GM19240 (cell line): ENCODE measurements at regions not wholly inside any gene's neighbourhood (a gene's known extent, or its start where the extent isn't known, plus 50 kb on each side); places are given as distances from the start of the nearest gene placed in this dataset.

Source experiments
- DNase-seq: peaks from one replicate; pipeline ENCODE4 v3.0.0; 2011; ENCODE audit warnings: low spot score; ENCODE audit not compliant: insufficient read length

DNA sequence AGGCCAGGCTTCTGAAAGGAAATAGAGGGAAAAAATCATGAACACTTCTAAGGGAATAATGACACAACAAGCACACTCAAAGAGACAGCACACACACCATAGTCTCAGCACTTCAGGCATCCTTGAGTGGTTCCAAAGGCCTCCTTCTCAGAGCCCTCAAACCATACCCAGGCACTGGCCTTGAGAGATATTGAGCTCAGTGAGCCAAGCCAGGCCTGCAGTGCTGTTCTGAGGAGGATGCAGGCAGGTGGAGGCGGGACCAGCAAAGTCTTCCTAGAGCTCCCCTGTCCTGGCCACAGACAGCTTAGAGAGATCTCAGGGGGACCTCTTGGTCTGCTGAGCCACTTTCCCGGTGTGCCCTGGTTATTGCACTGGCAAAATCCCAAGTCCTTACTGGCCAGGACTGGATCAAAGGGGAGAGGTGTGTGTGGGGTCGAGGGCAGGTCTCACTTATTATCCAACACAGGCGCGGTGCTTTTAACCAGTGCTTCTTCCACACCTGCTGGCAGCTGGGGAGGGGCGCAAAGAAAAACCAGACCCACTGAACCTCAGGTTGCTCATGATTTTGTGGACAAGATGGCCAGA lies 86.8 kb upstream of the HAAO start:
- DNase-seq = no peak

DNA sequence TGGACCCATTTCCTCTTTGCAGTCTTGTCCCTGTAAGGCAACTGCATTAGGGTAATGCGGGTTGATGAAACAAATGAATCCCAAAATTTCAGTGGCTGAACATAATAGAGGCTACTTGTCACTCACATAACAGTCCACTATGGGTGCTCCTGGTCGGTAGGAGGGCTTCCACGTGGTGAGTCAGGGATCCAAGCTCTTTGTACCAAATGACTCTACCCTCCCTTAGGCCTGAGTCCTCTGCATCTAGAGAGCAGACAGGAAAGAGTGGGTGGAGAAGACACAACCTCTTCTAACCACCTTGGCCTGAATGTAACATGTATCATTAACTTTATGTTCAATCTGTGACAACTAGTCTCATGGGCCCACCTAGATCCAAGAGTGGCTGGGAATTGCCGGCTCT lies 86.2 kb upstream of the HAAO start:
- peak; percentile 24 for DNase-seq

- no peak for DNase-seq
Measured at GRCh38 chr2:42877936-42878335, 85.6 kb upstream of the HAAO start.

- DNase-seq = no peak
Measured at GRCh38 chr2:42877511-42877910, 85.1 kb upstream of the HAAO start.

- no peak for DNase-seq
Measured at GRCh38 chr2:42876326-42876751, 84.0 kb upstream of the HAAO start.

DNA sequence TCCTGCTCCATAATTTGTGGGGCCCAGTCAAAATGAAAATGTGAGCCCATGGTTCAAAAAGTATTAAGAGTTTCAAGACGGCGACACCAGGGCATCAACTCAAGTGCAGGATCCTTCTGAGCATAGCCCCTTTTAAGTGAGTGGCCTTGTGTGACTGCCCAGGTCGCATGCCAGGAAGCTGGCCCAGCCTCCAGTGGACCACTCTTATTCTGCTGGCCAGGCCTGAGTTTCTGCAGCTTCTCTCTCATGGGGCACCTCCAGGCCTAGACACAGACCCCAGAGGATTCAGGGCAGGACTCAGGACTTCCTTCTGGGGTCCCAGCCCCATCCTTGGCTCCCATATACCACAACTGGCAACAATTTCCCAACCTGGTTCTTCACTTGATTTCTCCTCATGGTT lies 83.5 kb upstream of the HAAO start:
- no peak for DNase-seq

DNA sequence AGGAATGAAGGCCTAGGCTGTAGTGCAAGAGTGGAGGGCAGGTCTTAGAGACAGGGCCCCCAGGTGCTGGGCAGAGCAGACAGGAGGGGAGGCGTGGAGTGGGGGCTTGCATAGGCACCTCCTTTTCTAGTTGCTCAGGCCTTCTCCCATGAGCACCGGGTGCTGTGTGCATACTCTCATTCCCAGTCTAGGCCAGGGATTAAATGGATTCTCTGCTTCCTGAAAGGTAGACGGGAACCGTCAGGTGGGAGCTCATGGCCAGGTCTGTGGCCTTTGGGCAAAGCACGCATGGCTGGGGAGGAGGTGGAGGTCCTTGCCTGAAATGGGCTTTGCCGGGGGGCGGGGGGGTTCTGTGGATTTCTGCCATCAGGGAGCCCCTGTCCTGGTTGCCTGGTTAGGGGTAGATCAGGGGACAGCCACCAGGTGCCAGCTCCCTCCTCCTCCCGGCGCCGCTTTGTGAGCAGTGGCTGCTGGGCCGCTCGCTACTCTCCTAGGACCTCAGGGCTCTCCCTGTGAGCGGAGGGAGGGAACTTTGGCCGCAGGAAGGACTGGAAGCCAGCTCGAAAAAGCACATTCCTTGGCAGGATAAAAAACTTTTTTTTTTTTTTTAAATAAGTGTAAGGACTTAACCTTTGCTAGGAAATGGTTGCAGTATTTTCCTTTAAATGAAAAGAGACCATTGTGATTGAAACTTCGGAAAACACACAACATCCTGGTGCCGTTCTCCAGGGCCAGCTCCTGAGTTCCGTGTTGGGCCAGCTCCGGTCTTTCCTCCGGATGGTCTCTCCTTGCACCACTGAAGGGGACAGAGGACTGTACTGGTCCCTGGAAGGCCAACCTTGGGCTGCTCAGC lies 82.8 kb upstream of the HAAO start:
- DNase-seq = no peak

DNA sequence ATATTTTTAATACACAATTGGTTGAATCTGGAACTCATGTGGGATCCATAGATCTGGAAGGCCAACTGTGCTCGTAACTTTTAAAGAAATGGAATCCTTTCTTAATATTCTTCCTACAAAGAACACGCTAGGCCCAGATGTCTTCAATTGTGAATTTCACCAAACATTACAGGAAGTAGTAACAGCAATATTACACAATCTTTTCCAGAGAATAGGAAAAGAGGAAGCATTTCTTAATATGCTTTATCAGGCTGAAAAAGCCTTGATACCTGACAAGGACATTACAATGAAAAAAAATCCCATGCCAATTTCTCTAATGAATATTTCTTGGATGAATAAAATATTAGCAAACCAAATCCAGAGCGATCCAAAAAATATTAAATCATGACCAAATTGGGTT lies 80.3 kb upstream of the HAAO start:
- DNase-seq = no peak

GRCh38 chr2:42871372-42871771 lies 79.0 kb upstream of the HAAO start:
- no peak for DNase-seq

GRCh38 chr2:42868874-42869273 lies 76.5 kb upstream of the HAAO start:
- no peak for DNase-seq

DNA sequence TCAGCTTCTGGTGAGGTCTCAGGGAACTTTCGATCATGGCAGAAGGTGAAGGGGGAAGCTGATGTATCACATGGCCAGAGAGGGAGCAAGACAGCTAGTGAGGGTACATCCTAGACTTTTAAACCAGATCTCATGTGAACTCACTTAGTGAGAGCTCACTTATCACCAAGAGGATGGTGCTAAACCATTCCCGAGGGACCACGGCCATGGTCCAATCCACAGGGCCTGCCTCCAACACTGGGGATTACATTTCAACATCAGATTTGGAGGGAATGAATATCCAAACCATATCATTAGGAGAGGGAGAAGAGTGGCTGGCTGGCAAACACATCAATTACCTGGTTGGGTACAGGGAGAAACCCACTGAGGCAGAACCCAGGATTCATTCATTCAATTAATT lies 75.7 kb upstream of the HAAO start:
- no peak for DNase-seq

DNA sequence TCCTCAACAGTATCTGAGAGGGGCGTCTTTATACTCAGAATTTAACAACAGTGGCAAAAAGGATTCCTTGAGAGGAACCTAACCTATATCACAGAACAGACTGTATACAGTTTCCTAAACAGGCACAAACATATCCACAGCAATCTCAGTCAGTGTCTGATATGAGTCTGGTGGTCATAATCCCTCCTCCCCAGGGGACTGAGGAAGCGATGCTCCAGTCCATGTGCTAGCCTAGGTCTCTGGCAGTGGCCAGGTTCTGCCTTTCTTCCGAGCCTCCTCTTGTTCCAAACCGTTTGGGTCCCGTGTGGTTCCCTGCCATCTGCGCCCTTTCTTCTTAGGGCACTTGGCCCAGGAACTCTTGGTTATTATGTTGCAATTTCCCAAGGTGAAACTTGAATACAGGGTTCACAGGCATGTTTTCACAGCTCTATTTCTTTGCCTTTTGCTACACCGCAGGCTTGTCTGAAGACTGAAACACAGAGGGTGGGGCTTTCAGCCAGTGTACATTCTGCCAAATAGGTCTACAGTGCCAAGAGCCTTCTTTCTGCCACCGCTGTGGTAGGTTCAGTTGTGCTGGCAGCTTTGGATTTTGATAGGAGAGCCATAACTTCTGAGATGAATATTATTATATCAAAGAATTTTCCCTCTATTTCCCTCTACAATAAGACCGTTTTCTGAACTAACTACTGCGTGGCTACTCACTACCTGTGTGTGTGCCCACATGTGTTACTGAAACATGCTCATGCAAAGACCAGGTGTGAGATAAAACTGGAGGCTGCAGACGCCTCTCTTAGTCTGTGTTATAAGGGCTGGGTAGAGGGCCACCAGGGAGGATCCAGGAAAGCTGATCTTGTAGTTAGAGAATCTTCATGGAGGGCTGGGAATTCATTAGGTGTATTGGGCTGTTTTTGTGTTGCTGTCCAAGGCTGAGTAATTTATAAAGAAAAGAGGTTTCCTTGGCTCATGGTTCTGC lies 75.0 kb upstream of the HAAO start:
- DNase-seq = no peak

GRCh38 chr2:42865884-42866881 lies 73.8 kb upstream of the HAAO start:
- no peak for DNase-seq

DNA sequence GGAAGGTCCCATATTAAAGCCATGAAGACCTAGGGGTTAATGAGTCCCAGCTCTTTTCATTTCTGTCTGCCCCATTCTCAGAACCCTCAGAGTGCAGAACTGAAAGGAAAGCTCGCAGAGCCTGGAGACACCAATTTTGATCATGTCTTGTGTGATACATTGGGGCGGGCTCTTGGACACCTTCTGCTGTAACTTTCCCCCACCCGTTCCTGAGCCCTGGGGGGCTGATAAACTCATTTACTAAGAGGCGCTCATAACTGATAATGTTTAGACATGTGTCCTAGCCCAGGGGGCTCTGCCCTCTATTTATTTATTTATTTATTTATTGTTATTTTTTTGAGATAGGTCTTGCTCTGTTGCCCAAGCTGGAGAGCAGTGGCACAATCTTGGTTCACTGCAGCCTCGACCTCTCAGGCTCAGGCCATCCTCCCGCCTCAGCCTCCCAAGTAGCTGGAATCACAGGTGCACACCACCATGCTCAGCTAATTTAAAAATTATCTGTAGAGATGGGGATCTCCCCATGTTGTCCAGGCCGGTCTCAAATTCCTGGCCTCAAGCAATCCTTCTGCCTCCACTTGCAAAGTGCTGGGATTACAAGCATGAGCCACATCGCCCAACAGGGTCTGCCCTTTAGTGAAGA lies 72.4 kb upstream of the HAAO start:
- no peak for DNase-seq

DNA sequence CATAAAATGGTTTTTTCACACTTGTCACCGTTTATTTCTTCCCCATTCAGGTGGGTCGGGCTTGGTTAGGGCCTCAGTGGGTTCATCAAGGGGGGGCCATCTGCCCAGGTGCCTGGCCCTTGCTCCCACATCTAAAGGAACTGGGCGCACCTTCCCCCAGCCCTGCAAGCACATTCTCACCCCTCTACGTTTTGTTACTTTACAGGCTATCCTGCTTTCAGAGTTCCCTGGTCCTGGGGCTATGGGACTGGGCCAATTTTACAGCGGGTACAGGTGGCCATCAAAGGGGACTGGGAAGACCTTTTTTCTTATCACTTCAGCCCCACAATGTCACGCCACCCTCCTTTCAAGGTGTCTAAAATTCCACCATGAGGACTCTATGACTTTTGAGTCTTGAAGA lies 71.8 kb upstream of the HAAO start:
- DNase-seq = no peak

- DNase-seq = no peak
Measured at GRCh38 chr2:42863751-42864150, 71.4 kb upstream of the HAAO start.

DNA sequence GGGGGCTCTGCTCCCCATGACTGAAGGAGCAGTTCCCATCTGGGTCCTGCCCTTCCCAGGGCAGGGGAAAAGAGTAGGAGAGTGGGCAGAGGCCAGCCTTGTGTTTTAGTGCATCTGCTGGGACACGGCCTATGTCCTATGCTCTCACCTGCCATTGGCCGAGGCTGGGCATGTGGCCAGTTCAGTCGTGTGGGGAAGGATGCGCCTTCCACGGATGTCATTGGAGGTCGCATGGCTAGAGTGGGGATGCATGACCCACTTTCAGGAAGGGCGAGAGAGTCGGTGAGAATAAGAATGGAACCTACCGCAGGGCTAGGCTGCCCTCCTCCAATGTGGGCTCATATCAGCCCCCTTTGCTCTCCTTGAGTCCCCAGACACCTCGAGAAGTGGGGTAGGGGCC lies 70.9 kb upstream of the HAAO start:
- DNase-seq = no peak

- DNase-seq = no peak
Measured at GRCh38 chr2:42862669-42863185, 70.3 kb upstream of the HAAO start.

DNA sequence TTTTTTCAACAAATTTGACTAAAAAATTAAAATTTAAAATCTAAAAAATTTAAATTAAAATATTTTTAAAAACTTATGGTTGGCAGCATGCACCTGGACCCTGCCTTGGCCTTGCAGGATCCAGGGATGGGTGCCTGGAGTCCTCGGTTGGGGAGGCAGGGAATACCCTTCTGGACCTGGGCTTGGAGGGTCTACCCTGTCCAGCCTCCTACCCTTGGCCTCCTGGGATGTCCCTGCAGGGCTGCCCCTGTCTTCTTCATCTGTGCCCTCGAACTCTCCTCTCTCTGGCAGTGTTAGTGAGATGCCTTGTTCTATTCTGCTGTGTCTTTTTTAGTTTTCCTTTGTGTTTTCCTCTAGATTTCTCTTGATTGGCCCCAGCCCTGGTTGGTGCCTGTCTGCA lies 68.9 kb upstream of the HAAO start:
- DNase-seq = no peak
